Retinal pigment epithelial cell (primary cell): ENCODE measurements at regions not wholly inside any gene's neighbourhood (a gene's known extent, or its start where the extent isn't known, plus 50 kb on each side); places are given as distances from the start of the nearest gene placed in this dataset.

Experiments used
- DNase-seq: peaks from one replicate; pipeline ENCODE4 v3.0.0-alpha.2; 2010; ENCODE audit warnings: low read depth
- H3K4me3 ChIP-seq: 2 replicates; pipeline ENCODE4 v1.5.1; 2011; ENCODE audit warnings: mild to moderate bottlenecking, low read length, control low read depth, moderate library complexity
- TF ChIP-seq, protein P1 (sequence below): conservative IDR thresholded peaks from 2 replicates; pipeline ENCODE4 v1.5.1; 2011; ENCODE audit warnings: low read depth, low read length, control low read depth, inconsistent platforms

DNA sequence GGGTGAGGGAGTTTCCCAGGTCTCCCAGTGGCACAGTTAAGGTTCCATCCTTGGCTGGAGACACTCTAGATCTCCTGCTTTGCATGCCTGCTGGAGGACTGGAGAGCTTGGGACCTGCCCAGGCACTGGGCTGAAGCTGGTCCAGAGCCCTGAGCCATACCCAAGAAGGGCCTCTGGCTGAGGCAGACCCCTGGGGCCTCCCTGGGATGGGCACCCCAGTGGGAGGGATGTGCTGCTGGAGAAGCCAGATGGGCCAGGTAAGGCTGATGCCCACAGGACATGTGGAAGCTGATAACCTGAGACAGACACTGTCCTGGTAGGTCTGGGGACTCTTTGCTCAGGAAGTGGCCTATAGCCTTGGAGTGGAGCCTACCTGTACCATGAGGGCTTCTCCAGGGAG lies 160.7 kb downstream of the TFCP2L1 start:
- DNase-seq, result no peak
- no peak overlapping the region for H3K4me3 ChIP-seq
- TF ChIP-seq, protein P1, sequence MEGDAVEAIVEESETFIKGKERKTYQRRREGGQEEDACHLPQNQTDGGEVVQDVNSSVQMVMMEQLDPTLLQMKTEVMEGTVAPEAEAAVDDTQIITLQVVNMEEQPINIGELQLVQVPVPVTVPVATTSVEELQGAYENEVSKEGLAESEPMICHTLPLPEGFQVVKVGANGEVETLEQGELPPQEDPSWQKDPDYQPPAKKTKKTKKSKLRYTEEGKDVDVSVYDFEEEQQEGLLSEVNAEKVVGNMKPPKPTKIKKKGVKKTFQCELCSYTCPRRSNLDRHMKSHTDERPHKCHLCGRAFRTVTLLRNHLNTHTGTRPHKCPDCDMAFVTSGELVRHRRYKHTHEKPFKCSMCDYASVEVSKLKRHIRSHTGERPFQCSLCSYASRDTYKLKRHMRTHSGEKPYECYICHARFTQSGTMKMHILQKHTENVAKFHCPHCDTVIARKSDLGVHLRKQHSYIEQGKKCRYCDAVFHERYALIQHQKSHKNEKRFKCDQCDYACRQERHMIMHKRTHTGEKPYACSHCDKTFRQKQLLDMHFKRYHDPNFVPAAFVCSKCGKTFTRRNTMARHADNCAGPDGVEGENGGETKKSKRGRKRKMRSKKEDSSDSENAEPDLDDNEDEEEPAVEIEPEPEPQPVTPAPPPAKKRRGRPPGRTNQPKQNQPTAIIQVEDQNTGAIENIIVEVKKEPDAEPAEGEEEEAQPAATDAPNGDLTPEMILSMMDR, result no peak

DNA sequence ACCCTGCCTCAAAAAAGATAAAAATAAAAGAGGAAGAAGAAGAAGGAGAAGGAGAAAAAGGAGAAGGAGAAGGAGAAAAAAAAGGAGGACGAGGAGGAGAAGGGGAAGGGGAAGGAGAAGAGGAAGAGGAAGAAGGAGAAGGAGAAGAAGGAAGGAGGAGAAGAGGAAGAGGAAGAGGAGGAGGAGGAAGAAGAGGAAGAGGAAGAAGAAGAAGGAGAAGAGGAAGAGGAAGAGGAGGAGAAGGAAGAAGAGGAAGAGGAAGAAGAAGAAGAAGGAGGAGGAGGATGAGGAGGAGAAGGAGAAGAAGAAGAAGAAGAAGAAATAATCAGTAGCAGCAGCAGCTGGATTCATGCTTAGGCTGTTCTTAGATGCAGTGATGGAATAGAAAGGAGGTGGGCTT lies 159.7 kb downstream of the TFCP2L1 start:
- TF ChIP-seq, protein P1, result no peak
- no peak for DNase-seq
- H3K4me3 ChIP-seq, result no peak overlapping the region

DNA sequence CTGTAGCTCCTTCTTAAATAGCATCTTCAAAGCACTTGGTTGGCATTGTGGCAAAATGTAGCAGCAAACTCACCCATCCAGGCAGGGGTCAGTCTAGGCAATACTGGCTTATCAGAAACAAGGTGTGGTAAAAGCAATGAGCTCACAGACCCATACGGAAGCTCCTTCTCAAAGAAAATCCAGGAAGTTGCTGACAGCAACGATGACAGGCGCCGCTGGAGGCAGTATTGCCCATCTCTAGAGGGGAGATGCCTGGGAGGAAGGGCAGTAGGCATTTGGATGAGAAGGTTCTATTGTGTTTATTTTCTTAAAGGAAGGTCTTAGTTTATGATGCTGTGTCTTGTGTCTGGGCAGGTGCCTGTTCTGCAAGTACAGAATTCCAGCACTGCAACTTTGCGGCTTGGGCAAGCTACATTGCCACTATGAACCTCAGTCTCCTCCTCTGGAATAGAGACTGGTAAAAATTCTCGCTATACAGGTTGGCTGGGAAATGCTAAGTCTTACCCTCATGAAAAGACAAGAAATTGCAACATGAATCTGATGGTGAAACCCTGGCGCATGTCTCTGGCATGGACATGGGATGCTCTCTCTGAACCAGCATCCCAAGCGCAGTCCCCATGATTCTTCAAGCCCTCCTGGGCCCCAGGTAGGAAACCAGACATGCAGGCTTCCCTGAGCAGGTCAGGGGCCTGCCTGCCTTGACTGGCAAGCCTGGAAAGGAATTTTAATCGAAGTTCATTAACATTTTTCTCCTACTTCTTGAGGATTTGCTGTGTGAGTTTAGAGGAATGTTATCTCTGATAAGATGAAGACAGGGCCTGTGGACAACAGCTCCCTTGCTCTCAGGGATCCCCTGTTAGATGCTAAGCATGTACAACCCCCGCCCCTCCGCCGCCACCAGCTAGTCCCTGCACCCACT lies 156.0 kb downstream of the TFCP2L1 start:
- TF ChIP-seq, protein P1, result peak; percentile 60
- H3K4me3 ChIP-seq, result no peak overlapping the region
- no peak for DNase-seq

DNA sequence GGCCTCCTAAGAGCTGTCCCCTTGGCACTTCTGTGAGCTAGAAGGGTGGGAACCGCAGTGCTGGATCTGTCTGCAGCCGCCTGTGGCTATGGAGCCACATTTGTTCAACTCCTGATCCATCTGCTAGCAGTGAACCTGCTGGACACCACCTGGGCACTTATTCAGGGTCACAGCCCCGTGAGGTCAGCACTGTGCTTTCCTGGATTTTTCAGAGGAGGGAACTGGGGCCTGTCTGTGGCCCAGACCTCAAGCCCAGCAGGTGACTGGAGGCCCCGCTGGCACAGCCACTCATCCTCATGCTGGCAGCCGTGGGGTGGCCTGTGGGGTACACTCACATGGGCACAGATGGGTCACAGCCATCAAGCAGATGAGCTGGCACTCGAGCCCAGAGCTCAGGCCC lies 155.3 kb downstream of the TFCP2L1 start:
- no peak for DNase-seq
- no peak overlapping the region for H3K4me3 ChIP-seq
- TF ChIP-seq, protein P1, result no peak

GRCh38 chr2:121130301-121130850 lies 154.6 kb downstream of the TFCP2L1 start:
- H3K4me3 ChIP-seq, result no peak overlapping the region
- DNase-seq, result no peak
- TF ChIP-seq, protein P1, result no peak

DNA sequence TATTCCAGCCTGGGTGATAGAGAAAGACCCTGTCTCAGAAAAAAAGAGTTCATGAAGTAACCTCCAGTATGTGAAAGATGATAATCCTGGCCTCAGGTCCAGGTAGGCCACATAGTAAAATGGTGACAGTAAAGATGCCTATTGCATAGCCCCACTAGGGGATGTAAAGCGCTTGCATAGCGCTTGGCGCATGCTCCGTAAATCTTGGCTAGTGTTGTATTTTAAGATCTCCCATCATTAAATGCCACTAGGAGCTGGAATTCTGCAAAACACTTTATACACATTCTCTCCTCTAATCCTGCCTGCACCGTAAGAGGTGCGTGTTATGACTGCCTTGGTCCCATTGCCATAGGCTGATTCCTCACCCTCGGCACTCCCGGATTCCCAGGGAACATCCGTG lies 153.6 kb downstream of the TFCP2L1 start:
- no peak overlapping the region for H3K4me3 ChIP-seq
- no peak for DNase-seq
- TF ChIP-seq, protein P1, result no peak

GRCh38 chr2:121132054-121132761 lies 152.8 kb downstream of the TFCP2L1 start:
- no peak overlapping the region for H3K4me3 ChIP-seq
- no peak for DNase-seq
- TF ChIP-seq, protein P1, result no peak
